C4-2B (cell line): ENCODE measurements at regions not wholly inside any gene's neighbourhood (a gene's known extent, or its start where the extent isn't known, plus 50 kb on each side); places are given as distances from the start of the nearest gene placed in this dataset.

Experiments used
- ZFX ChIP-seq: fragments of 450-650 bp; IDR thresholded peaks from 2 replicates; pipeline ENCODE4 v1.6.1; 2017
- TF ChIP-seq, protein P1 (sequence below): fragments of 450-650 bp; conservative IDR thresholded peaks from 2 replicates; pipeline ENCODE4 v1.5.1; 2017; ENCODE audit warnings: mild to moderate bottlenecking

DNA sequence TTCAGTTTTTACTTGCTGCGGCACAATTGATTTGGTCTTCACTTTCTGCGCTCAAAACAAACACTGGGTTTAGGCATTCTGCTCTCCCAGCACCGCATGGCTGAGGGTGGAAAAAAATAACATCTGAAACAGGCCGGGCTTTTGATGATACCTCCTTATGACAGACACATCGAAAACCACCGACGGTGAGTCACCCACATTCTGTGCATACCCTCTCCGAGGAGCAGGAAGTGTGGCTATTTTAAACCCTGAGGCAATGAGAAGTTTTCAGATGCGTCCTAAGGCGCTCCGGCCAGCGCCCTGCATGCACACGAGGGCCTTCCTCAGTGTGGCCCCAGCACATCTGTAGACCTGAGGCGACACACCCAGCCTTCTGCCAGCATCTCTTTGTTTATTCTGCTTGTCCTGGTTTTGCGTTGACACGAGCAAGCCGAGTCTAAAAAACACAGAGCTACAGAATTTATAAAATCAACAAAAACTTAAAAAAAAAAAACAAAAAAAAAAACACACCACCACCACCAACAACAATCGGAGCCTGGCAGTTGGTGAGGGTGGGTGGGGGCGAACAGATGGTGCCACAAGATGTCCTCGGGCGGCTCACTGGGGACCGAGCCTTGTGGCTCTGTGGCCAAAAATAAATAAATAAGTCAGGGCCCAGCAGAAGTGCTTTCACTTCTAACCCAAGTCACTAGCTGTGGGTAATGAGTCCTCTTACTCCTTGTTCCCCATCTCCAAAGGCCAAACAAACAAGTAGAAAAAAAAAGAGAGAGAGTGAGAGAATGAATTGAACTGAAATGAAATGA lies 162.6 kb upstream of the IRF2BP2 start:
- TF ChIP-seq, protein P1, sequence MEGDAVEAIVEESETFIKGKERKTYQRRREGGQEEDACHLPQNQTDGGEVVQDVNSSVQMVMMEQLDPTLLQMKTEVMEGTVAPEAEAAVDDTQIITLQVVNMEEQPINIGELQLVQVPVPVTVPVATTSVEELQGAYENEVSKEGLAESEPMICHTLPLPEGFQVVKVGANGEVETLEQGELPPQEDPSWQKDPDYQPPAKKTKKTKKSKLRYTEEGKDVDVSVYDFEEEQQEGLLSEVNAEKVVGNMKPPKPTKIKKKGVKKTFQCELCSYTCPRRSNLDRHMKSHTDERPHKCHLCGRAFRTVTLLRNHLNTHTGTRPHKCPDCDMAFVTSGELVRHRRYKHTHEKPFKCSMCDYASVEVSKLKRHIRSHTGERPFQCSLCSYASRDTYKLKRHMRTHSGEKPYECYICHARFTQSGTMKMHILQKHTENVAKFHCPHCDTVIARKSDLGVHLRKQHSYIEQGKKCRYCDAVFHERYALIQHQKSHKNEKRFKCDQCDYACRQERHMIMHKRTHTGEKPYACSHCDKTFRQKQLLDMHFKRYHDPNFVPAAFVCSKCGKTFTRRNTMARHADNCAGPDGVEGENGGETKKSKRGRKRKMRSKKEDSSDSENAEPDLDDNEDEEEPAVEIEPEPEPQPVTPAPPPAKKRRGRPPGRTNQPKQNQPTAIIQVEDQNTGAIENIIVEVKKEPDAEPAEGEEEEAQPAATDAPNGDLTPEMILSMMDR: no peak
- no peak for TF ChIP-seq ZFX
